H1 (cell line): ENCODE measurements at regions not wholly inside any gene's neighbourhood (a gene's known extent, or its start where the extent isn't known, plus 50 kb on each side); places are given as distances from the start of the nearest gene placed in this dataset.

Source experiments
- CTCF ChIA-PET: fragments of 300-600 bp; sonication (Branson Sonifier 250); formaldehyde crosslinking; loops from one replicate; lab custom pipeline; 2021; ENCODE audit not compliant: partially characterized antibody; lab: Charles Lee
- POLR2A ChIA-PET: fragments of 300-600 bp; sonication (Branson Sonifier 250); formaldehyde crosslinking; loops from one replicate; lab custom pipeline; 2021; ENCODE audit warnings: inconsistent platforms; ENCODE audit not compliant: partially characterized antibody; lab: Charles Lee
- DNase-seq, 2 experiments: peaks; one replicate each; pipeline versions ENCODE4 v3.0.0 to v3.0.0-alpha.2; 2010 to 2022; ENCODE audit warnings: low spot score in 2 of 2, low read depth in 1 of 2, mixed read lengths in 1 of 2
- FAIRE-seq: peaks from 2 replicates; lab custom pipeline; 2011; peaks lifted over from hg19 to GRCh38; lab: Jason Lieb, UNC
- H2AFZ ChIP-seq: 2 replicates; pipeline ENCODE4 v1.8.1; 2012; ENCODE audit warnings: low read length, inconsistent platforms
- H2AK5ac ChIP-seq: 2 replicates; pipeline ENCODE4 v1.6.1; 2013; ENCODE audit warnings: low read depth, low read length
- H2BK120ac ChIP-seq: replicated peaks from 2 replicates; pipeline ENCODE3; 2013; ENCODE audit warnings: low read depth, low read length, inconsistent platforms
- H2BK12ac ChIP-seq: 2 replicates; pipeline ENCODE4 v1.6.1; 2013; ENCODE audit warnings: low read depth, low read length
- H2BK15ac ChIP-seq: 2 replicates; pipeline ENCODE4 v1.6.1; 2013; ENCODE audit warnings: low read length
- H2BK20ac ChIP-seq: 2 replicates; pipeline ENCODE4 v1.6.1; 2013; ENCODE audit warnings: low read length
- H2BK5ac ChIP-seq: 2 replicates; pipeline ENCODE4 v1.6.1; 2013; ENCODE audit warnings: low read depth, low read length
- H3K14ac ChIP-seq: 2 replicates; pipeline ENCODE4 v1.6.1; 2013; ENCODE audit warnings: inconsistent platforms; ENCODE audit not compliant: insufficient read length
- H3K18ac ChIP-seq: 2 replicates; pipeline ENCODE4 v1.6.1; 2013; ENCODE audit warnings: low read length; ENCODE audit errors: extremely low read depth
- H3K23ac ChIP-seq: 2 replicates; pipeline ENCODE4 v1.6.1; 2013; ENCODE audit warnings: inconsistent platforms; ENCODE audit not compliant: insufficient read length
- H3K23me2 ChIP-seq: 2 replicates; pipeline ENCODE4 v1.6.1; 2013; ENCODE audit warnings: low read depth, low read length
- H3K27ac ChIP-seq: 2 replicates; pipeline ENCODE4 v1.6.1; 2011; ENCODE audit warnings: low read depth, low read length, inconsistent platforms
- H3K27me3 ChIP-seq, 4 experiments: replicated peaks in 1 of 4; 1 replicate in 1 of 4; 2 replicates in 3 of 4; pipeline versions ENCODE4 v1.6.1 to v1.8.1; 2011 to 2013; ENCODE audit warnings: low read length in 3 of 4, mild to moderate bottlenecking in 3 of 4, inconsistent platforms in 2 of 4, mixed read lengths in 2 of 4, moderate library complexity in 1 of 4; ENCODE audit not compliant: control insufficient read depth in 3 of 4, insufficient read depth in 3 of 4; ENCODE audit errors: extremely low read depth in 1 of 4
- H3K36me3 ChIP-seq, 4 experiments: 2 replicates each; pipeline versions ENCODE4 v1.6.1 to v1.8.1; 2011 to 2013; ENCODE audit warnings: mild to moderate bottlenecking in 4 of 4, low read length in 3 of 4, moderate library complexity in 2 of 4, control low read depth in 1 of 4, inconsistent platforms in 1 of 4; ENCODE audit not compliant: insufficient read depth in 4 of 4, control insufficient read depth in 2 of 4
- H3K4ac ChIP-seq: replicated peaks from 2 replicates; pipeline ENCODE3; 2013; ENCODE audit warnings: low read length, low read depth, mixed read lengths, inconsistent platforms; ENCODE audit not compliant: insufficient read length
- H3K4me1 ChIP-seq, 4 experiments: replicated peaks in 1 of 4; 1 replicate in 1 of 4; 2 replicates in 3 of 4; pipeline versions ENCODE4 v1.6.1 to v1.8.1; 2011 to 2013; ENCODE audit warnings: low read length in 3 of 4, inconsistent platforms in 2 of 4, mixed read lengths in 1 of 4; ENCODE audit not compliant: insufficient read depth in 4 of 4, control insufficient read depth in 3 of 4
- H3K4me2 ChIP-seq, 2 experiments: 2 replicates each; pipeline versions ENCODE4 v1.6.1 to v1.8.1; 2011 to 2013; ENCODE audit warnings: low read depth in 2 of 2, low read length in 2 of 2, control low read depth in 1 of 2, inconsistent platforms in 1 of 2, mild to moderate bottlenecking in 1 of 2; ENCODE audit not compliant: insufficient read depth in 1 of 2
- H3K4me3 ChIP-seq, 4 experiments: fragments of 200-600, 300-600 bp in 1 of 4; sonication (generic), shearing (Covaris generic), sonication (Bioruptor Twin) in 1 of 4; 2 replicates each; pipeline versions ENCODE4 v1.5.1 to v1.8.1; 2011 to 2016; ENCODE audit warnings: low read length in 4 of 4, low read depth in 3 of 4, control low read depth in 2 of 4, inconsistent platforms in 2 of 4, mild to moderate bottlenecking in 2 of 4, mixed read lengths in 1 of 4, moderate library complexity in 1 of 4; ENCODE audit not compliant: insufficient read depth in 2 of 4; ENCODE audit errors: extremely low read depth in 1 of 4
- H3K56ac ChIP-seq: replicated peaks from 2 replicates; pipeline ENCODE3; 2013; ENCODE audit warnings: low read depth, mild to moderate bottlenecking, mixed read lengths, low read length, inconsistent platforms; ENCODE audit not compliant: insufficient read length
- H3K79me1 ChIP-seq: 2 replicates; pipeline ENCODE4 v1.6.1; 2013; ENCODE audit warnings: low read depth, low read length, control low read depth
- H3K79me2 ChIP-seq, 2 experiments: 2 replicates each; pipeline versions ENCODE4 v1.6.1 to v1.8.1; 2012 to 2013; ENCODE audit warnings: low read length in 2 of 2, mild to moderate bottlenecking in 2 of 2, inconsistent platforms in 1 of 2; ENCODE audit not compliant: insufficient read depth in 2 of 2, control insufficient read depth in 1 of 2
- H3K9ac ChIP-seq, 4 experiments: replicated peaks in 1 of 4; 1 replicate in 1 of 4; 2 replicates in 3 of 4; pipeline versions ENCODE4 v1.6.1 to v1.8.1; 2011 to 2013; ENCODE audit warnings: low read depth in 3 of 4, low read length in 3 of 4, control low read depth in 2 of 4, mild to moderate bottlenecking in 2 of 4, moderate library complexity in 2 of 4, inconsistent platforms in 1 of 4; ENCODE audit errors: extremely low read depth in 1 of 4
- H3K9me3 ChIP-seq, 2 experiments: 2 replicates each; pipeline versions ENCODE4 v1.6.1 to v1.8.1; 2012 to 2013; ENCODE audit warnings: mild to moderate bottlenecking in 2 of 2, moderate library complexity in 2 of 2, control low read depth in 1 of 2, inconsistent platforms in 1 of 2, low read depth in 1 of 2, low read length in 1 of 2, mixed read lengths in 1 of 2; ENCODE audit not compliant: insufficient read depth in 2 of 2
- H4K20me1 ChIP-seq, 2 experiments: replicated peaks in 1 of 2; 2 replicates each; pipeline versions ENCODE3 to v1.8.1; 2011 to 2013; ENCODE audit warnings: inconsistent platforms in 2 of 2, low read length in 2 of 2, mild to moderate bottlenecking in 1 of 2; ENCODE audit not compliant: insufficient read depth in 2 of 2, control insufficient read depth in 1 of 2
- H4K5ac ChIP-seq: 2 replicates; pipeline ENCODE4 v1.6.1; 2013; ENCODE audit warnings: low read length, low read depth, mixed read lengths, inconsistent platforms; ENCODE audit not compliant: insufficient read length
- H4K8ac ChIP-seq: 2 replicates; pipeline ENCODE4 v1.8.0; 2013; ENCODE audit warnings: mild to moderate bottlenecking, moderate library complexity, low read length, inconsistent platforms; ENCODE audit not compliant: insufficient read depth; ENCODE audit errors: extremely low read depth
- H4K91ac ChIP-seq: replicated peaks from 2 replicates; pipeline ENCODE3; 2013; ENCODE audit warnings: low read length, mixed read lengths, inconsistent platforms; ENCODE audit not compliant: insufficient read length
- WGBS, 2 experiments: shearing (Covaris generic) in 1 of 2; methylation state at CpG; one replicate each; pipeline versions ENCODE4 v1.1.6 to v1.1.7; 2013 to 2015; ENCODE audit warnings: low lambda C conversion rate in 2 of 2, mixed read lengths in 2 of 2, inconsistent platforms in 1 of 2, low coverage in 1 of 2, missing lambda C conversion rate in 1 of 2; ENCODE audit not compliant: insufficient replicate concordance in 2 of 2, insufficient coverage in 1 of 2, insufficient read length in 1 of 2; ENCODE audit errors: extremely low coverage in 1 of 2, missing lambda C conversion rate in 1 of 2; 5-methylcytosine and 5-hydroxymethylcytosine counted together
- TF ChIP-seq, protein P1 (sequence below): fragments of 300-600 bp; sonication (generic); IDR thresholded peaks from 2 replicates; pipeline ENCODE4 v1.7.1; 2012; ENCODE audit warnings: low read length, moderate library complexity, mild to moderate bottlenecking, inconsistent platforms; ENCODE audit not compliant: insufficient replicate concordance

DNA sequence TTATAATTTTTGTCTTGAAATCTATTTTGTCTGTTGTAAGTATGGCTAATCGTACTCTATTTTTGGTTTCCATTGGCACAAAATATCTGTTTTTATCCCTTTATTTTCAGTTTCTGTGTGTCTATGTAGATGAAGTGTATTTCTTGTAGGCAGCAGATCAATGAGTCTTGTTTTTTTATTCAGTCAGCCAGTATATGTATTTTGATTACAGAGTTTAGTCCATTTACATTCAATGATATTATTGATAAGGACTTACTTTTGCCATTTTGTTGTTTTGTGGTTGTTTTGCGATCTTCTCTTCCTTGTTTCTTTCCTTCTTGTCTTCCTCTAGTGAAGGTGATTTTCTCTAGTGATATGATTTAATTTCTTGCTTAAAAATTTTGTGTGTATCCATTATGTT lies 336.3 kb upstream of the SPRY2 start:
- Histone ChIP-seq H2AFZ (no peak overlapping the region), H3K36me3 (no peaks in the 10 kb centered on the region), H3K56ac (no peak overlapping the region), H3K79me2 (no peaks in the 10 kb centered on the region), H3K4me2 (no peak overlapping the region), H3K9ac (no peak overlapping the region), H3K79me1 (no peaks in the 10 kb centered on the region), H2BK12ac (no peak overlapping the region), H2BK20ac (no peak overlapping the region), H2BK15ac (no peak overlapping the region), H3K9me3 (no peaks in the 10 kb centered on the region), H3K23me2 (no peaks in the 10 kb centered on the region), H3K4me3 (no peak overlapping the region), H2AK5ac (no peak overlapping the region), H3K14ac (no peak overlapping the region), H3K4ac (no peak overlapping the region), H2BK5ac (no peak overlapping the region), H3K27me3 (no peaks in the 10 kb centered on the region), H4K91ac (no peak overlapping the region), H3K4me1 (no peaks in the 10 kb centered on the region), H3K18ac (no peak overlapping the region), H3K27ac (no peak overlapping the region), H4K8ac (no peak overlapping the region), H4K5ac (no peak overlapping the region), H4K20me1 (no peaks in the 10 kb centered on the region), H3K23ac (no peak overlapping the region), H2BK120ac (no peak overlapping the region)
- CTCF ChIA-PET, result no interaction called here
- POLR2A ChIA-PET, result no interaction called here
- FAIRE-seq (no peak), DNase-seq (no peak)
- WGBS, 2 experiments, result 88% methylated on average over 2 of the region's 2 CpGs; no CpG with 5 or more reads in 1 of the 2 experiments
- TF ChIP-seq, protein P1, sequence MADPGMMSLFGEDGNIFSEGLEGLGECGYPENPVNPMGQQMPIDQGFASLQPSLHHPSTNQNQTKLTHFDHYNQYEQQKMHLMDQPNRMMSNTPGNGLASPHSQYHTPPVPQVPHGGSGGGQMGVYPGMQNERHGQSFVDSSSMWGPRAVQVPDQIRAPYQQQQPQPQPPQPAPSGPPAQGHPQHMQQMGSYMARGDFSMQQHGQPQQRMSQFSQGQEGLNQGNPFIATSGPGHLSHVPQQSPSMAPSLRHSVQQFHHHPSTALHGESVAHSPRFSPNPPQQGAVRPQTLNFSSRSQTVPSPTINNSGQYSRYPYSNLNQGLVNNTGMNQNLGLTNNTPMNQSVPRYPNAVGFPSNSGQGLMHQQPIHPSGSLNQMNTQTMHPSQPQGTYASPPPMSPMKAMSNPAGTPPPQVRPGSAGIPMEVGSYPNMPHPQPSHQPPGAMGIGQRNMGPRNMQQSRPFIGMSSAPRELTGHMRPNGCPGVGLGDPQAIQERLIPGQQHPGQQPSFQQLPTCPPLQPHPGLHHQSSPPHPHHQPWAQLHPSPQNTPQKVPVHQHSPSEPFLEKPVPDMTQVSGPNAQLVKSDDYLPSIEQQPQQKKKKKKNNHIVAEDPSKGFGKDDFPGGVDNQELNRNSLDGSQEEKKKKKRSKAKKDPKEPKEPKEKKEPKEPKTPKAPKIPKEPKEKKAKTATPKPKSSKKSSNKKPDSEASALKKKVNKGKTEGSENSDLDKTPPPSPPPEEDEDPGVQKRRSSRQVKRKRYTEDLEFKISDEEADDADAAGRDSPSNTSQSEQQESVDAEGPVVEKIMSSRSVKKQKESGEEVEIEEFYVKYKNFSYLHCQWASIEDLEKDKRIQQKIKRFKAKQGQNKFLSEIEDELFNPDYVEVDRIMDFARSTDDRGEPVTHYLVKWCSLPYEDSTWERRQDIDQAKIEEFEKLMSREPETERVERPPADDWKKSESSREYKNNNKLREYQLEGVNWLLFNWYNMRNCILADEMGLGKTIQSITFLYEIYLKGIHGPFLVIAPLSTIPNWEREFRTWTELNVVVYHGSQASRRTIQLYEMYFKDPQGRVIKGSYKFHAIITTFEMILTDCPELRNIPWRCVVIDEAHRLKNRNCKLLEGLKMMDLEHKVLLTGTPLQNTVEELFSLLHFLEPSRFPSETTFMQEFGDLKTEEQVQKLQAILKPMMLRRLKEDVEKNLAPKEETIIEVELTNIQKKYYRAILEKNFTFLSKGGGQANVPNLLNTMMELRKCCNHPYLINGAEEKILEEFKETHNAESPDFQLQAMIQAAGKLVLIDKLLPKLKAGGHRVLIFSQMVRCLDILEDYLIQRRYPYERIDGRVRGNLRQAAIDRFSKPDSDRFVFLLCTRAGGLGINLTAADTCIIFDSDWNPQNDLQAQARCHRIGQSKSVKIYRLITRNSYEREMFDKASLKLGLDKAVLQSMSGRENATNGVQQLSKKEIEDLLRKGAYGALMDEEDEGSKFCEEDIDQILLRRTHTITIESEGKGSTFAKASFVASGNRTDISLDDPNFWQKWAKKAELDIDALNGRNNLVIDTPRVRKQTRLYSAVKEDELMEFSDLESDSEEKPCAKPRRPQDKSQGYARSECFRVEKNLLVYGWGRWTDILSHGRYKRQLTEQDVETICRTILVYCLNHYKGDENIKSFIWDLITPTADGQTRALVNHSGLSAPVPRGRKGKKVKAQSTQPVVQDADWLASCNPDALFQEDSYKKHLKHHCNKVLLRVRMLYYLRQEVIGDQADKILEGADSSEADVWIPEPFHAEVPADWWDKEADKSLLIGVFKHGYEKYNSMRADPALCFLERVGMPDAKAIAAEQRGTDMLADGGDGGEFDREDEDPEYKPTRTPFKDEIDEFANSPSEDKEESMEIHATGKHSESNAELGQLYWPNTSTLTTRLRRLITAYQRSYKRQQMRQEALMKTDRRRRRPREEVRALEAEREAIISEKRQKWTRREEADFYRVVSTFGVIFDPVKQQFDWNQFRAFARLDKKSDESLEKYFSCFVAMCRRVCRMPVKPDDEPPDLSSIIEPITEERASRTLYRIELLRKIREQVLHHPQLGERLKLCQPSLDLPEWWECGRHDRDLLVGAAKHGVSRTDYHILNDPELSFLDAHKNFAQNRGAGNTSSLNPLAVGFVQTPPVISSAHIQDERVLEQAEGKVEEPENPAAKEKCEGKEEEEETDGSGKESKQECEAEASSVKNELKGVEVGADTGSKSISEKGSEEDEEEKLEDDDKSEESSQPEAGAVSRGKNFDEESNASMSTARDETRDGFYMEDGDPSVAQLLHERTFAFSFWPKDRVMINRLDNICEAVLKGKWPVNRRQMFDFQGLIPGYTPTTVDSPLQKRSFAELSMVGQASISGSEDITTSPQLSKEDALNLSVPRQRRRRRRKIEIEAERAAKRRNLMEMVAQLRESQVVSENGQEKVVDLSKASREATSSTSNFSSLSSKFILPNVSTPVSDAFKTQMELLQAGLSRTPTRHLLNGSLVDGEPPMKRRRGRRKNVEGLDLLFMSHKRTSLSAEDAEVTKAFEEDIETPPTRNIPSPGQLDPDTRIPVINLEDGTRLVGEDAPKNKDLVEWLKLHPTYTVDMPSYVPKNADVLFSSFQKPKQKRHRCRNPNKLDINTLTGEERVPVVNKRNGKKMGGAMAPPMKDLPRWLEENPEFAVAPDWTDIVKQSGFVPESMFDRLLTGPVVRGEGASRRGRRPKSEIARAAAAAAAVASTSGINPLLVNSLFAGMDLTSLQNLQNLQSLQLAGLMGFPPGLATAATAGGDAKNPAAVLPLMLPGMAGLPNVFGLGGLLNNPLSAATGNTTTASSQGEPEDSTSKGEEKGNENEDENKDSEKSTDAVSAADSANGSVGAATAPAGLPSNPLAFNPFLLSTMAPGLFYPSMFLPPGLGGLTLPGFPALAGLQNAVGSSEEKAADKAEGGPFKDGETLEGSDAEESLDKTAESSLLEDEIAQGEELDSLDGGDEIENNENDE, result no peak
